ENCODE measurements at regions not wholly inside any gene's neighbourhood (a gene's known extent, or its start where the extent isn't known, plus 50 kb on each side); places are given as distances from the start of the nearest gene placed in this dataset.

GRCh38 chr11:115699733-115700132 is 195.5 kb upstream of the CADM1 start (continued):
- TF ChIP-seq ZNF462 (CRISPR knock-in tag; IDR thresholded peaks at IDR 0.05): no peak
- no peak for TF ChIP-seq STAT1 (IDR thresholded peaks at IDR 0.05; ENCODE audit: unreplicated experiment)
- TF ChIP-seq ZNF114 (CRISPR knock-in tag; IDR thresholded peaks at IDR 0.05): no peak
- TF ChIP-seq EZH2phosphoT487 (IDR thresholded peaks at IDR 0.05; ENCODE audit: unreplicated experiment): no peak
- TF ChIP-seq CTCF (conservative IDR thresholded peaks at IDR 0.05; ENCODE audit: low read depth in 2 of 2): no peak
- no peak for TF ChIP-seq ETS1 (IDR thresholded peaks at IDR 0.05)

- Histone ChIP-seq H4K20me1 (replicated peaks; ENCODE audit: insufficient read depth) (no peaks in the 10 kb centered on the region), H2AFZ (no peak overlapping the region), H3K79me2 (replicated peaks; ENCODE audit: insufficient read depth) (no peaks in the 10 kb centered on the region), H3K4me2 (no peak overlapping the region), H3K36me3 (ENCODE audit: insufficient read depth) (no peaks in the 10 kb centered on the region), H3K4me1 (ENCODE audit: insufficient read depth) (no peaks in the 10 kb centered on the region), H3K27ac (ENCODE audit: low read depth) (no peak overlapping the region), H3K9me2 (ENCODE audit: insufficient read depth) (no peaks in the 10 kb centered on the region), H3K27me3 (ENCODE audit: insufficient read depth) (no peaks in the 10 kb centered on the region), H3F3A (replicated peaks; ENCODE audit: low read depth) (no peaks in the 10 kb centered on the region), H3K4me3 (no peak overlapping the region)
- Mint-ChIP-seq H3K36me3 (ENCODE audit: low read depth) (peaks cover 6% of the 10 kb centered on the region; the same call in 1 of the 3 replicates), H3K4me1 (peaks cover 19% of the 10 kb centered on the region), H3K27ac (no peak overlapping the region), H3K27me3 (ENCODE audit: insufficient read depth, low read depth, poor library complexity) (peaks cover 6% of the 10 kb centered on the region), H3K4me3 (no peak overlapping the region), H3K9me3 (peaks cover 8% of the 10 kb centered on the region)
- DNase-seq (ENCODE audit: low spot score): no peak
- ATAC-seq: no peak
- TF ChIP-seq EZH2phosphoT487 (IDR thresholded peaks at IDR 0.05; ENCODE audit: unreplicated experiment): no peak
- TF ChIP-seq ZNF462 (CRISPR knock-in tag; IDR thresholded peaks at IDR 0.05): no peak
- TF ChIP-seq NANOG (IDR thresholded peaks at IDR 0.05; ENCODE audit: borderline replicate concordance): no peak
Measured at GRCh38 chr11:115699326-115699725, 195.1 kb upstream of the CADM1 start.
